RPMI7951 (cell line): ENCODE measurements at regions not wholly inside any gene's neighbourhood (a gene's known extent, or its start where the extent isn't known, plus 50 kb on each side); places are given as distances from the start of the nearest gene placed in this dataset.
A peak's percentile ranks its signal among the peaks of the same experiment; 100 is the strongest.

Experiments
- DNase-seq: peaks from one replicate; pipeline ENCODE4 v3.0.0-alpha.2; 2012; ENCODE audit warnings: low read depth

DNA sequence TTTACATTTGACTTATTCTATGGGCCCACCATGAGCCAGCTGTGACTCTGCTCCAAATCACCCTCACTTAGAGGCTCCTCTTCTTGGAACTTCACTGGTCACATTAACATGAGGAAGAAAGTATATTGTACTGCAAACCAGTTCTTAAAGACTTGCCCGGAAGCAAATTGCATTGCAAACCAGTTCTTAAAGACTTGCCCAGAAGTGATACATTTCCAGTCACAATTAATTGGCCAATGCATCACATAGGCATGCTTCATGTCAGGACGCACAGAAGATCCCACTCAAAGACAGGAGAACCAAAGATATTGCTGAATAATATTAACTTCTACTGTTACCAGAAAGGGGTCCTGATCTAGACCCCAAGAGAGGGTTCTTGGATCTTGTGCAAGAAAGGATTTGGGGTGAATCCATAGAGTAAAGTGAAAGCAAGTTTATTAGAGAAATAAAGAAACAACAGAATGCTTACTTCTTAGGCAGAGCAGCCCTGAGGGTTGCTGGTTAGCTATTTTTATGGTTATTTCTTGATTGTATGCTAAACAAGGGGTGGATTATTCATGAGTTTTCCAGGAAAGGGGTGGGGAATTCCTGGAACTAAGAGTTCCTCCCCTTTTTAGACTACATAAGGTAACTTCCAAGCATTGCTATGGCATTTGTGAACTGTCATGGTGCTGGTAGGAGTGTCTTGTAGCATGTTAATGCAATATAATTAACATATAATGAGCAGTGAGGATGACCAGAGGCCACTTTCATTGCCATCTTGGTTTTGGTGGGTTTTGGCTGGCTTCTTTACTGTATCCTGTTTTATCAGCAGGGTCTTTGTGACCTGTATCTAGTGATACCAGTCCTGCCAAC lies 54.6 kb upstream of the HCCS start:
- DNase-seq = no peak

DNA sequence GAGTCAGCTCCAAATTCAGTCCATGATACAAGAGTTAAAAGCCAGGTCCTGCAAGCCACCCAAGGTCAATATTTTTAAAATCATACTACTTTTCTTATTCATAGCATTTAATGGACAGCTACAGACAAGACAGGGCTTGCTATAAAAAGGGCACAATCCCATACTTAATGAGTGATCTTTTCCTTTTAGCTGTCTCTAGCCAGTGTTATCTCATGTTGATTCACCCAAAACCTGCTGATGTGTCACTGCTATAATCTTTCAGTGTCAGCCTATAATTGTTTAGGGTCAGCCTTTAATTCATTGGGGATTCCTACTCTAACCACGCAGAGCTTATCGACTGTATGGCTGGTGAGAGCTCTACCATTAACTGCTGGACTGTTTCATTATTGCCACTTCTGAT lies 51.2 kb upstream of the HCCS start:
- peak; percentile 4 for DNase-seq
